ENCODE measurements at regions not wholly inside any gene's neighbourhood (a gene's known extent, or its start where the extent isn't known, plus 50 kb on each side); places are given as distances from the start of the nearest gene placed in this dataset.

- TF ChIP-seq EZH2phosphoT487 (IDR thresholded peaks at IDR 0.05; ENCODE audit: borderline replicate concordance, low read length) (no peak), CTCF (conservative IDR thresholded peaks at IDR 0.05; ENCODE audit: low read depth, low read length) (no peak)
Observed at GRCh38 chr10:35270100-35270499, 66.2 kb upstream of the CCNY start.

All from PC-3 (cell line).